ENCODE measurements at regions not wholly inside any gene's neighbourhood (a gene's known extent, or its start where the extent isn't known, plus 50 kb on each side); places are given as distances from the start of the nearest gene placed in this dataset.

GRCh38 chr14:34237677-34238076 lies 224.4 kb downstream of the SPTSSA start:
- DNase-seq, result no peak

- no peak for DNase-seq
Measured at GRCh38 chr14:34237081-34237480, 225.0 kb downstream of the SPTSSA start.

GRCh38 chr14:34235643-34236300 lies 226.3 kb downstream of the SPTSSA start:
- DNase-seq, result no peak

GRCh38 chr14:34234258-34234657 lies 227.8 kb downstream of the SPTSSA start:
- no peak for DNase-seq

- no peak for DNase-seq
Measured at GRCh38 chr14:34233619-34234018, 228.4 kb downstream of the SPTSSA start.

GRCh38 chr14:34232790-34233189 lies 229.2 kb downstream of the SPTSSA start:
- no peak for DNase-seq

- DNase-seq, result no peak
Measured at GRCh38 chr14:34231626-34232025, 230.4 kb downstream of the SPTSSA start.

GRCh38 chr14:34229140-34229539 lies 232.9 kb downstream of the SPTSSA start:
- no peak for DNase-seq

GRCh38 chr14:34228650-34228976 lies 233.4 kb downstream of the SPTSSA start:
- no peak for DNase-seq

- DNase-seq, result peak; percentile 68
Measured at GRCh38 chr14:34227834-34228649, 234.0 kb downstream of the SPTSSA start.

- DNase-seq, result no peak
Measured at GRCh38 chr14:34224221-34224620, 237.8 kb downstream of the SPTSSA start.

GRCh38 chr14:34223373-34224148 lies 238.5 kb downstream of the SPTSSA start:
- DNase-seq, result no peak

GRCh38 chr14:34222867-34223266 lies 239.2 kb downstream of the SPTSSA start:
- DNase-seq, result no peak

GRCh38 chr14:34222122-34222521 lies 239.9 kb downstream of the SPTSSA start:
- no peak for DNase-seq

- DNase-seq, result peak; percentile 35
Measured at GRCh38 chr14:34220921-34221320, 241.1 kb downstream of the SPTSSA start.

- DNase-seq, result no peak
Measured at GRCh38 chr14:34220378-34220706, 241.7 kb downstream of the SPTSSA start.

- DNase-seq, result no peak
Measured at GRCh38 chr14:34219661-34220377, 242.2 kb downstream of the SPTSSA start.

GRCh38 chr14:34218881-34219280 lies 243.2 kb downstream of the SPTSSA start:
- DNase-seq, result no peak

GRCh38 chr14:34214961-34215360 lies 247.1 kb downstream of the SPTSSA start:
- DNase-seq, result no peak

GRCh38 chr14:34213332-34213731 lies 248.7 kb downstream of the SPTSSA start:
- DNase-seq, result no peak

GRCh38 chr14:34212172-34212929 lies 249.7 kb downstream of the SPTSSA start:
- no peak for DNase-seq

GRCh38 chr14:34211732-34212131 lies 250.3 kb downstream of the SPTSSA start:
- DNase-seq, result no peak

GRCh38 chr14:34208532-34208931 lies 253.5 kb downstream of the SPTSSA start:
- DNase-seq, result no peak
